Panc1 (cell line): ENCODE measurements at regions not wholly inside any gene's neighbourhood (a gene's known extent, or its start where the extent isn't known, plus 50 kb on each side); places are given as distances from the start of the nearest gene placed in this dataset.
A peak's percentile ranks its signal among the peaks of the same experiment; 100 is the strongest.

Experiments used
- ATAC-seq: fragments of 200-7000 bp; cut with Tn5 transposase; 2 replicates; pipeline ENCODE4 v1.9.1; 2020; ENCODE audit warnings: mild to moderate bottlenecking, moderate library complexity
- BruUV-seq: library from RNA; stranded (reverse); fragments of 400-500 nt; replicated peaks from 2 replicates; lab custom pipeline; 2021; lab: Mats Ljungman, UMichigan
- CTCF ChIA-PET: fragments of 300-600 bp; sonication (Branson Sonifier 250); formaldehyde crosslinking; loops from one replicate; lab custom pipeline; 2022; ENCODE audit warnings: antibody characterized with exemption; lab: Charles Lee
- POLR2A ChIA-PET: fragments of 300-600 bp; sonication (Branson Sonifier 250); formaldehyde crosslinking; loops from one replicate; lab custom pipeline; 2022; ENCODE audit warnings: antibody characterized with exemption; lab: Charles Lee
- DNase-seq: peaks from one replicate; pipeline ENCODE4 v3.0.0-alpha.2; 2010; ENCODE audit warnings: low read depth, low spot score
- H3K27ac ChIP-seq: 2 replicates; pipeline ENCODE4 v1.5.1; 2011; ENCODE audit warnings: mild to moderate bottlenecking, low read length, inconsistent platforms
- H3K27me3 ChIP-seq: fragments of 200-500 bp; sonication (Bioruptor generic); 2 replicates; pipeline ENCODE4 v1.6.0; 2014; ENCODE audit warnings: low read length, inconsistent platforms; ENCODE audit not compliant: control insufficient read depth, insufficient read depth
- H3K36me3 ChIP-seq: fragments of 200-500 bp; sonication (Bioruptor generic); 2 replicates; pipeline ENCODE4 v1.5.1; 2014; ENCODE audit warnings: inconsistent platforms, mild to moderate bottlenecking, low read length, moderate library complexity; ENCODE audit not compliant: control insufficient read depth, insufficient read depth
- H3K4me1 ChIP-seq: 2 replicates; pipeline ENCODE4 v1.5.1; 2011; ENCODE audit warnings: inconsistent platforms, mild to moderate bottlenecking, low read length, moderate library complexity; ENCODE audit not compliant: control insufficient read depth, insufficient read depth
- H3K4me3 ChIP-seq, 2 experiments: 2 replicates each; pipeline ENCODE4 v1.5.1; 2011 to 2012; ENCODE audit warnings: low read depth in 2 of 2, low read length in 2 of 2, mild to moderate bottlenecking in 2 of 2, inconsistent platforms in 1 of 2, moderate library complexity in 1 of 2
- H3K9me3 ChIP-seq: fragments of 200-500 bp; sonication (Bioruptor generic); 2 replicates; pipeline ENCODE4 v1.5.1; 2014; ENCODE audit warnings: low read depth, mild to moderate bottlenecking, inconsistent platforms, low read length, moderate library complexity; ENCODE audit not compliant: control insufficient read depth, insufficient read depth
- CTCF ChIP-seq: fragments of 450-650 bp; IDR thresholded peaks from 2 replicates; pipeline ENCODE4 v1.5.1; 2017; ENCODE audit warnings: mild to moderate bottlenecking
- POLR2AphosphoS5 ChIP-seq: IDR thresholded peaks from 2 replicates; pipeline ENCODE4 v1.6.1; 2012; ENCODE audit warnings: mild to moderate bottlenecking, low read depth, low read length, moderate library complexity
- REST ChIP-seq, 2 experiments: IDR thresholded peaks; 2 replicates each; pipeline ENCODE4 v1.6.1; 2011 to 2012; ENCODE audit warnings: low read depth in 2 of 2, control low read depth in 1 of 2, low read length in 1 of 2, mild to moderate bottlenecking in 1 of 2, moderate library complexity in 1 of 2; ENCODE audit not compliant: insufficient read depth in 1 of 2
- SIN3A ChIP-seq: IDR thresholded peaks from 2 replicates; pipeline ENCODE4 v1.6.1; 2012; ENCODE audit warnings: low read depth, mild to moderate bottlenecking, low read length, moderate library complexity, borderline replicate concordance; ENCODE audit not compliant: insufficient read depth
- TCF7L2 ChIP-seq: IDR thresholded peaks from 2 replicates; pipeline ENCODE4 v1.6.1; 2011; ENCODE audit warnings: mild to moderate bottlenecking, low read depth, low read length, inconsistent platforms
- in situ Hi-C: cut with HindIII; loops from 2 replicates; pipeline ENCODE4 v1.10.0; 2016; ENCODE audit warnings: low sequenced_read_pairs, low pct_unique_long_range_greater_than_20kb
- intact Hi-C: fragments of 100-400 bp; cut with micrococcal nuclease; formaldehyde crosslinking; loops from one replicate; pipeline ENCODE4 v1.10.0; 2022; ENCODE audit not compliant: unreplicated experiment

- no peak for DNase-seq
- no peak for TF ChIP-seq REST (IDR thresholded peaks at IDR 0.05; ENCODE audit: insufficient read depth in 1 of 2, low read depth in 2 of 2, low read length in 1 of 2)
- TF ChIP-seq POLR2AphosphoS5: no peak
- TF ChIP-seq CTCF: no peak
- H3K4me1 ChIP-seq: peaks cover 9% of the 10 kb centered on the region; the same call in 1 of the 2 replicates
- H3K36me3 ChIP-seq: no peaks in the 10 kb centered on the region
- no peaks in the 10 kb centered on the region for H3K9me3 ChIP-seq
- ChIA-PET CTCF (no interaction called here), POLR2A (no interaction called here)
- ATAC-seq: no peak
- in situ Hi-C loops (no loop called here), intact Hi-C loops (no loop called here)
- H3K27me3 ChIP-seq: no peaks in the 10 kb centered on the region
- no peak overlapping the region for H3K27ac ChIP-seq
- no peak overlapping the region for H3K4me3 ChIP-seq
- no TSS peak for BruUV-seq
Measured at GRCh38 chr7:106777674-106778299, 87.3 kb upstream of the PIK3CG start.

GRCh38 chr7:106778656-106779250 lies 86.3 kb upstream of the PIK3CG start:
- Histone ChIP-seq H3K27ac (no peak overlapping the region), H3K4me3 (no peak overlapping the region), H3K9me3 (no peaks in the 10 kb centered on the region), H3K4me1 (peaks cover 9% of the 10 kb centered on the region; the same call in 1 of the 2 replicates), H3K27me3 (no peaks in the 10 kb centered on the region), H3K36me3 (no peaks in the 10 kb centered on the region)
- in situ Hi-C loops (no loop called here), intact Hi-C loops (no loop called here)
- ATAC-seq: no peak
- no TSS peak for BruUV-seq
- ChIA-PET POLR2A (no interaction called here), CTCF (no interaction called here)
- DNase-seq: no peak
- TF ChIP-seq SIN3A: no peak

- intact Hi-C loops (no loop called here), in situ Hi-C loops (no loop called here)
- ATAC-seq: 0 out of 2 replicates have a peak, but pooled peaks have one; percentile 55
- BruUV-seq: no TSS peak
- Histone ChIP-seq H3K9me3 (no peaks in the 10 kb centered on the region), H3K36me3 (no peaks in the 10 kb centered on the region), H3K4me1 (peaks cover 8% of the 10 kb centered on the region; the same call in 1 of the 2 replicates), H3K27ac (no peak overlapping the region), H3K27me3 (no peaks in the 10 kb centered on the region), H3K4me3 (no peak overlapping the region)
- TF ChIP-seq TCF7L2 (no peak), CTCF (peak; percentile 21; the same call in 1 of the 2 replicates)
- ChIA-PET POLR2A (no interaction called here), CTCF (no interaction called here)
- DNase-seq: no peak
Measured at GRCh38 chr7:106779877-106780276, 85.2 kb upstream of the PIK3CG start.
